ENCODE measurements at regions not wholly inside any gene's neighbourhood (a gene's known extent, or its start where the extent isn't known, plus 50 kb on each side); places are given as distances from the start of the nearest gene placed in this dataset.

DNA sequence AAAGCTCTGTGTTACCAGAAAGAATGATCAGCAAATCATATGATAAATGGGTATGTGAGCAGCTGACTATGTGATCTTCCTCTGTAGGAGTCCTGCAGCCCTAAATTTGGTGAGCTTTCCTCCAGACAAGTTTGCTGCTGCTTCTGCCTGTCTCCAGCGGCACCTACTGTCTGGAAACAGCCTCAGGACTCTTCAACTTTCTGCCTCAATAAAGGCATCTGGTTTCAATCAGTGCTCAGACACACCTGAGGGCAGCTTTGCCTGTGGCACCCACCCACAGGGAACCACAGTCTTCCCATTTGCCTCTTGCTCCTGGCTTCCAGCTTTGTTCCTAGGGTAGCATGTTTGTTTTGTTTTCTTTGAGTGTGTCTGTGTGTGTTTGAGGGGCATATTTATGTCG, 727.9 kb upstream of the MAN1A1 start:
- TF ChIP-seq, protein P1, sequence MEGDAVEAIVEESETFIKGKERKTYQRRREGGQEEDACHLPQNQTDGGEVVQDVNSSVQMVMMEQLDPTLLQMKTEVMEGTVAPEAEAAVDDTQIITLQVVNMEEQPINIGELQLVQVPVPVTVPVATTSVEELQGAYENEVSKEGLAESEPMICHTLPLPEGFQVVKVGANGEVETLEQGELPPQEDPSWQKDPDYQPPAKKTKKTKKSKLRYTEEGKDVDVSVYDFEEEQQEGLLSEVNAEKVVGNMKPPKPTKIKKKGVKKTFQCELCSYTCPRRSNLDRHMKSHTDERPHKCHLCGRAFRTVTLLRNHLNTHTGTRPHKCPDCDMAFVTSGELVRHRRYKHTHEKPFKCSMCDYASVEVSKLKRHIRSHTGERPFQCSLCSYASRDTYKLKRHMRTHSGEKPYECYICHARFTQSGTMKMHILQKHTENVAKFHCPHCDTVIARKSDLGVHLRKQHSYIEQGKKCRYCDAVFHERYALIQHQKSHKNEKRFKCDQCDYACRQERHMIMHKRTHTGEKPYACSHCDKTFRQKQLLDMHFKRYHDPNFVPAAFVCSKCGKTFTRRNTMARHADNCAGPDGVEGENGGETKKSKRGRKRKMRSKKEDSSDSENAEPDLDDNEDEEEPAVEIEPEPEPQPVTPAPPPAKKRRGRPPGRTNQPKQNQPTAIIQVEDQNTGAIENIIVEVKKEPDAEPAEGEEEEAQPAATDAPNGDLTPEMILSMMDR (IDR thresholded peaks at IDR 0.05; ENCODE audit: low read depth, low read length) = peak; percentile 26
- peak; percentile 1 for DNase-seq (ENCODE audit: low read depth, low spot score)
- no peak overlapping the region for H3K4me3 ChIP-seq (ENCODE audit: low read depth, low read length)
- in situ Hi-C loops (cut with HindIII; ENCODE audit: low sequenced_read_pairs) = no loop called here

DNA sequence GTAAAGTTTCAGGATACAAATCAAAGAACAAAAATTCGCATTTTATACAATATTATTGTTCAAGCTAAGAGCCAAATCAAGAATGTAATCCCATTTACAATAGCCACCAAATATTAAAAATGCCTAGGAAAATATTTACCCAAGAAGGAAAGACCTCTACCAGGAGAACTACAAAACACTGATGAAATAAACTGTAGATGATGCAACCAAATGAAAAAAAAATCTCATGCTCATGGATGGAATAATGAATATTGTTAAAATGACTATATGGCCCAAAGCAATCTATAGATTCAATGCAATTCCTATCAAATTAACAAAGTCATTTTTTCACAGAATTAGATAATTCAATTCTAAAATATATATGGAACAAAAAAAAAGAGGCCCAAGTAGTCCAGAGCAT, 708.8 kb upstream of the MAN1A1 start:
- in situ Hi-C loops (cut with HindIII; ENCODE audit: low sequenced_read_pairs) = no loop called here
- TF ChIP-seq, protein P1 (IDR thresholded peaks at IDR 0.05; ENCODE audit: low read depth, low read length) = no peak
- no peak overlapping the region for H3K4me3 ChIP-seq (ENCODE audit: low read depth, low read length)
- no peak for DNase-seq (ENCODE audit: low read depth, low spot score)

GRCh38 chr6:120056085-120056484, 706.5 kb upstream of the MAN1A1 start:
- no peak for DNase-seq (ENCODE audit: low read depth, low spot score)
- TF ChIP-seq, protein P1 (IDR thresholded peaks at IDR 0.05; ENCODE audit: low read depth, low read length) = peak; percentile 36
- H3K4me3 ChIP-seq (ENCODE audit: low read depth, low read length) = no peak overlapping the region
- in situ Hi-C loops (cut with HindIII; ENCODE audit: low sequenced_read_pairs) = no loop called here

GRCh38 chr6:120055071-120055470, 705.5 kb upstream of the MAN1A1 start:
- TF ChIP-seq, protein P1 (IDR thresholded peaks at IDR 0.05; ENCODE audit: low read depth, low read length) = no peak
- no peak overlapping the region for H3K4me3 ChIP-seq (ENCODE audit: low read depth, low read length)
- DNase-seq (ENCODE audit: low read depth, low spot score) = no peak
- in situ Hi-C loops (cut with HindIII; ENCODE audit: low sequenced_read_pairs) = no loop called here

DNA sequence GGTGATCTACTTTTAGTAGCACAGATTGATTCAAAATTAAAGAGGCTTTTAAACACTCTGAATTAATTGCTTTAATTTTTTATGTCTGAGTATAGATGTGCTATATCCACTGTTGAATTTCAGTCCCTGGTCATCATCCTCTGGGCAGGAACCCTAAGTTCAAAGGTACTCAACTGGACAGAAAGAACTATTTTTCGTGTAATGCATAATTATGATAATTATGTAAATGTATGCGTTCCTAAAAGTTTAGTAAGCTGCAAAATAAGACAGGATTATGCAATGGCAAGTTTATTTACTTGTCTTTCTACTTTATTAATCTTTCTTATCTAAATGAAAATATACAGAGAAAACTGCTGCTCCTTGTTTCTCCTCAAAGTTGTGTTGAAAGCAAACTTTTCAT, 690.1 kb upstream of the MAN1A1 start:
- in situ Hi-C loops (cut with HindIII; ENCODE audit: low sequenced_read_pairs) = no loop called here
- no peak overlapping the region for H3K4me3 ChIP-seq (ENCODE audit: low read depth, low read length)
- no peak for DNase-seq (ENCODE audit: low read depth, low spot score)
- TF ChIP-seq, protein P1 (IDR thresholded peaks at IDR 0.05; ENCODE audit: low read depth, low read length) = no peak

- H3K4me3 ChIP-seq (ENCODE audit: low read depth, low read length) = no peak overlapping the region
- TF ChIP-seq, protein P1 (IDR thresholded peaks at IDR 0.05; ENCODE audit: low read depth, low read length) = no peak
- in situ Hi-C loops (cut with HindIII; ENCODE audit: low sequenced_read_pairs) = no loop called here
- no peak for DNase-seq (ENCODE audit: low read depth, low spot score)
These were observed 682.3 kb upstream of the MAN1A1 start for GRCh38 chr6:120031837-120032236.

DNA sequence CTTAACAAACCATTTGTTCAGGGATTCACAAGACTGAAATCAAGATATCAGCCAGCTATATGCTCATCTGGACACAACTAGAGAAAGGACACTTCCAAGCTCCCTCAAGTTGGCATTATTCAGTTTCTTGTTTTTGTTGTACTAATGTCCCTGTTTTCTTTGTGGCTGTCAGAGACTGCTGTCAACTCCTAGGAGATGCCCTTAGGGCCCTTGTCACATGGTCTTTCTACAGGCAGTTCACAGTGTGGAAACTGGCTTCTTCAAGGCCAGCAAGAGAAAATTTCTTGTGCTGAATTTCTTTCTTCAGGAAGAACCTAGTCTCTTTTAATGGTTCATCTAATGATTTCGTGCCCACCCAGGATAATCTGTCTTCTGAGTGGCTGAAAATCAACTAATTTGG, 677.2 kb upstream of the MAN1A1 start:
- no peak for DNase-seq (ENCODE audit: low read depth, low spot score)
- H3K4me3 ChIP-seq (ENCODE audit: low read depth, low read length) = no peak overlapping the region
- in situ Hi-C loops (cut with HindIII; ENCODE audit: low sequenced_read_pairs) = no loop called here
- TF ChIP-seq, protein P1 (IDR thresholded peaks at IDR 0.05; ENCODE audit: low read depth, low read length) = no peak

Data from astrocyte of the spinal cord (primary cell).